Activated B cell treated with CpG ODN at 0.5 μM for 24 hours (primary cell): ENCODE measurements at regions not wholly inside any gene's neighbourhood (a gene's known extent, or its start where the extent isn't known, plus 50 kb on each side); places are given as distances from the start of the nearest gene placed in this dataset.

ENCODE experiments used
- ATAC-seq: fragments of 200-7000 bp; cut with Tn5 transposase; one replicate; pipeline ENCODE4 v1.10.0; 2021; ENCODE audit warnings: low read depth, mild to moderate bottlenecking, moderate library complexity
- CTCF ChIA-PET: fragments of 350-600 bp; sonication (Branson Sonifier 250); formaldehyde crosslinking; loops from one replicate; lab custom pipeline; 2021; ENCODE audit warnings: antibody characterized with exemption; lab: Charles Lee
- POLR2A ChIA-PET: fragments of 350-600 bp; sonication (Branson Sonifier 250); formaldehyde crosslinking; loops from one replicate; lab custom pipeline; 2021; ENCODE audit warnings: antibody characterized with exemption; lab: Charles Lee
- DNase-seq: peaks from one replicate; pipeline ENCODE4 v3.0.0; 2022
- H3K27ac Mint-ChIP-seq: one replicate; pipeline ENCODE4 v1.8.0; 2020; ENCODE audit warnings: mixed read lengths
- H3K27me3 Mint-ChIP-seq: one replicate; pipeline ENCODE4 v1.8.0; 2021; ENCODE audit warnings: mixed read lengths
- H3K36me3 Mint-ChIP-seq: one replicate; pipeline ENCODE4 v1.8.0; 2021; ENCODE audit warnings: low read depth, mixed read lengths
- H3K4me1 Mint-ChIP-seq: one replicate; pipeline ENCODE4 v1.8.0; 2021; ENCODE audit warnings: mixed read lengths
- H3K4me3 Mint-ChIP-seq: one replicate; pipeline ENCODE4 v1.8.0; 2020; ENCODE audit warnings: mild to moderate bottlenecking, mixed read lengths
- H3K9me3 Mint-ChIP-seq: one replicate; pipeline ENCODE4 v1.8.0; 2020; ENCODE audit warnings: mixed read lengths
- intact Hi-C: fragments of 100-400 bp; cut with micrococcal nuclease; formaldehyde crosslinking; loops from one replicate; pipeline ENCODE4 v1.15.1; 2024
- TF ChIP-seq, protein P1 (sequence below): fragments of 200-600 bp; IDR thresholded peaks from one replicate; pipeline ENCODE4 v1.8.0; 2022; ENCODE audit warnings: antibody characterized with exemption, mild to moderate bottlenecking

DNA sequence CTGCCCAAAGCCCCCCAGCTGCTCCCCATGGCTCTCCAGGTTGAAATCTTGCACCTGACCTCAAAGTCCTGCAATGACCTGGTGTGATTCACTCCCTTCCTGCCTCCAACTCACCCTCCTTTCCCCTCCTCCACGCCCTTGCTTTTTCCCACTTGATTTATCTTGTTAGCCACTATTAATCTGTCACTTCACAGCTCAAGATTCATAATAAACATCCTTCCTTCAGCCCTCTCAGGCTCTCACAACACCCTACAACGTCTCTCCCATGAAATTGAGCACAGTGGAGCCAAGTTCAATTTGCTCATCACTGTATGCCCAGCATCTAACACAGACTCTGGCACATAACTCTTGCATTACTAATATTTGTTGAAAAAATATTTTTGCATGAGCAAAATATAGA is 85.6 kb upstream of the SLC35G4 start:
- Mint-ChIP-seq H3K9me3 (no peaks in the 10 kb centered on the region), H3K36me3 (no peaks in the 10 kb centered on the region), H3K27me3 (peaks cover 6% of the 10 kb centered on the region), H3K4me1 (no peaks in the 10 kb centered on the region), H3K27ac (no peak overlapping the region), H3K4me3 (no peak overlapping the region)
- ChIA-PET POLR2A (no interaction called here), CTCF (no interaction called here)
- ATAC-seq, result no peak
- DNase-seq, result no peak
- TF ChIP-seq, protein P1, sequence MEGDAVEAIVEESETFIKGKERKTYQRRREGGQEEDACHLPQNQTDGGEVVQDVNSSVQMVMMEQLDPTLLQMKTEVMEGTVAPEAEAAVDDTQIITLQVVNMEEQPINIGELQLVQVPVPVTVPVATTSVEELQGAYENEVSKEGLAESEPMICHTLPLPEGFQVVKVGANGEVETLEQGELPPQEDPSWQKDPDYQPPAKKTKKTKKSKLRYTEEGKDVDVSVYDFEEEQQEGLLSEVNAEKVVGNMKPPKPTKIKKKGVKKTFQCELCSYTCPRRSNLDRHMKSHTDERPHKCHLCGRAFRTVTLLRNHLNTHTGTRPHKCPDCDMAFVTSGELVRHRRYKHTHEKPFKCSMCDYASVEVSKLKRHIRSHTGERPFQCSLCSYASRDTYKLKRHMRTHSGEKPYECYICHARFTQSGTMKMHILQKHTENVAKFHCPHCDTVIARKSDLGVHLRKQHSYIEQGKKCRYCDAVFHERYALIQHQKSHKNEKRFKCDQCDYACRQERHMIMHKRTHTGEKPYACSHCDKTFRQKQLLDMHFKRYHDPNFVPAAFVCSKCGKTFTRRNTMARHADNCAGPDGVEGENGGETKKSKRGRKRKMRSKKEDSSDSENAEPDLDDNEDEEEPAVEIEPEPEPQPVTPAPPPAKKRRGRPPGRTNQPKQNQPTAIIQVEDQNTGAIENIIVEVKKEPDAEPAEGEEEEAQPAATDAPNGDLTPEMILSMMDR, result no peak
- intact Hi-C loops, result no loop called here

DNA sequence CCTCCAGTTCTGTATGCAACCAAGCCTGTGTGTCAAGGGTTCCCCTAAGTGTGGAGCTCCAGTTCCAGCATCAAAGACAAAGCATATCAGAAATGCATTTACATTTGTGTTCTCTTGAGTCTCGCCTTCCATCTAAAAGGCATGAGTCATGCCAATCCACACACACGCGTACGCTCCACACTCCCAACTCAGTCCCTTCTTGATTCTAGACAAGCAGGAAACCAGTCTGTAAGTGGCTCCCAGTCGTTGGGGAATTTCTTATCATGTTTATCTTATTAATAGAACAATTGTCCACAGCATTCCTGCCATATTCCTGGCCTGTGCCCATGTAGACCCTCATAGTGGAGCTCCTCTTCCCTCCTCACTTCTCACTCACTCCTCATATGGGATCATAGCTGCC is 86.4 kb upstream of the SLC35G4 start:
- TF ChIP-seq, protein P1, result no peak
- ATAC-seq, result no peak
- POLR2A ChIA-PET, result no interaction called here
- H3K4me3 Mint-ChIP-seq, result no peak overlapping the region
- peaks cover 6% of the 10 kb centered on the region for H3K27me3 Mint-ChIP-seq
- DNase-seq, result no peak
- no peaks in the 10 kb centered on the region for H3K36me3 Mint-ChIP-seq
- no peaks in the 10 kb centered on the region for H3K9me3 Mint-ChIP-seq
- intact Hi-C loops, result no loop called here
- H3K4me1 Mint-ChIP-seq, result no peaks in the 10 kb centered on the region
- H3K27ac Mint-ChIP-seq, result no peak overlapping the region
- CTCF ChIA-PET, result no interaction called here

DNA sequence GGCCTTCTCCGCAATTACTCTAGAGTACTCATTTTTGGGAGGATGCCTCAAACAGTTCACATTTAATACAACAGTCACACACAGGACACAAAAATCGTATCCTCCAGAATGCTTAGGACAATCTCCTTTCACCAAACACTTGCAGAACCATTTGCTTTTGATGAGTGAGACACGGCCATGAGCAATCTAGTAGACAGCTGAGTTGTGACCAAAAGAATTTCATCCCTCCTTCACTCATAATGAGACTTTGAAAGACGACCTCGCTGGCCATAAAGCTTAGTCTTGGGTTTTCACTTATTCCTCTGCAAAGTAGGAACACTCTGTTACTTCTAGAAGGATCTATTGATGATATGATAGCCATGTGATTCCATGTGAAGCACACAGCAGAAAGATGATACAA is 87.5 kb upstream of the SLC35G4 start:
- DNase-seq (no peak), ATAC-seq (no peak)
- H3K4me1 Mint-ChIP-seq, result no peaks in the 10 kb centered on the region
- POLR2A ChIA-PET, result no interaction called here
- H3K4me3 Mint-ChIP-seq, result no peak overlapping the region
- intact Hi-C loops, result no loop called here
- no peaks in the 10 kb centered on the region for H3K36me3 Mint-ChIP-seq
- TF ChIP-seq, protein P1, result no peak
- peaks cover 6% of the 10 kb centered on the region for H3K27me3 Mint-ChIP-seq
- no peak overlapping the region for H3K27ac Mint-ChIP-seq
- CTCF ChIA-PET, result no interaction called here
- no peaks in the 10 kb centered on the region for H3K9me3 Mint-ChIP-seq

DNA sequence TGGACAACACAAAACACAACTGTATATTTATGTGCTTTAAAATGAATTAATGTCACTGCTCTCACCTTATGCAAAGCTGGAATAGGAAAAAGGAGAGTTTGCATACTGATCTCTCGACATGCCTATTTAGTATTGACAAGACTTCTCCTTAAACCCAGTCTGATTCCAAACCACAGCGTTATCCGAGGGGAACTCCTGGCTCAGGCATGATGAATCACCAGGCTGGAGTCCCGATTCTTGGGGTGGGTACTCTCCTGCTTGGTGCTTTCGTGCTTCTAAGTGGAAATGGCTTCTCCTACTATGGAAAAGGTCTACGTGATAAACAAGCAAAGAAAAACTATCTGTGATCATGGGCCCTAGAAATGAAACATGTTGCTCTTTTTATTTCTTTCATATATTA is 88.9 kb upstream of the SLC35G4 start:
- intact Hi-C loops, result no loop called here
- TF ChIP-seq, protein P1, result no peak
- Mint-ChIP-seq H3K36me3 (no peaks in the 10 kb centered on the region), H3K27me3 (peaks cover 6% of the 10 kb centered on the region), H3K4me1 (no peaks in the 10 kb centered on the region), H3K27ac (no peak overlapping the region), H3K9me3 (no peaks in the 10 kb centered on the region), H3K4me3 (no peak overlapping the region)
- DNase-seq (no peak), ATAC-seq (no peak)
- POLR2A ChIA-PET, result no interaction called here
- CTCF ChIA-PET, result no interaction called here

DNA sequence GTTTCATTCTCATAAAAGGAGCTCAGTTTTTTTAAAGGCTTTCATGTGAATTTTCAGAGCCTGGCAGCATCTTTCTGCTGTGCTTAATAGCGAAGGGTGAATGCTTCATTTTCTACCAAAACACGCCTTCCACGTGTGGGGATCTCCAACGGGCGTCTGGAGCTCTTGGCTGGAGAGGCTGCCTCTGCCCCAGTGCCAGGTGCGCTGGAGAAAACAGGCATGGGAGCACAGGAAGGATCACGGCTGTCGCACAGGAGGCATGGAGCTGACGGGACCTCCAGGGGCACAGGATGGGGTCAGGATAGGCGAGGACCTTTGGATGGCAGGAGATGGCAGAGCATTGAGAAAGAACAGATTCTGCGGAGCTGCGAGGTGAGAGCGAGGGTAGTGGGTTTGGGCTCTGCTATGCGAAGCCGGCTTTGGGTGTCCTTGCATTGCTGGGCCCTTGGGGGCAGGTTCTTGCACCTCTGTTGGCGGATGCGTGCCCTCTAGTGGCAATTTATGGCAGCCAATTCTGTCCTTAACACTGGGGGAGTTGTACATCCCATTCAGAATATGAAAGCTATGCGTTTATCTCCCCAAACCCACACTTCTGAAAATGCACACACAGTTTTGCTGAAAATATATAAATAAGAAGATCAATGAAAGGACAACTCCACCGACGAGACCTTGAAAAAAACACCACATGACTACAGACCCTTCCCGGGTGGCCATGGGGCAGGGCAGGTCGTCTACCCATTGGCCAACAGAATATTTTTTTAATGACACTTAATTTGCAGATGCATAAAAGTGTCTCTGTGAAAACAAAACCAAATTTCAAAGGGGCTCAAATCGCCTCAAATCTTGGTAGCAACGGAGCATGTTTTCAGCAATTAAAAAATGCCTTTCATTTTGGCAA is 90.4 kb upstream of the SLC35G4 start:
- Mint-ChIP-seq H3K4me1 (no peaks in the 10 kb centered on the region), H3K9me3 (no peaks in the 10 kb centered on the region), H3K36me3 (no peaks in the 10 kb centered on the region), H3K4me3 (no peak overlapping the region), H3K27me3 (peaks cover 6% of the 10 kb centered on the region), H3K27ac (no peak overlapping the region)
- ChIA-PET CTCF (no interaction called here), POLR2A (no interaction called here)
- DNase-seq (no peak), ATAC-seq (no peak)
- intact Hi-C loops, result no loop called here
- TF ChIP-seq, protein P1, result no peak
